Panc1 (cell line): ENCODE measurements at regions not wholly inside any gene's neighbourhood (a gene's known extent, or its start where the extent isn't known, plus 50 kb on each side); places are given as distances from the start of the nearest gene placed in this dataset.

Source experiments
- ATAC-seq: fragments of 200-7000 bp; cut with Tn5 transposase; 2 replicates; pipeline ENCODE4 v1.9.1; 2020; ENCODE audit warnings: mild to moderate bottlenecking, moderate library complexity
- BruUV-seq: library from RNA; stranded (reverse); fragments of 400-500 nt; replicated peaks from 2 replicates; lab custom pipeline; 2021; lab: Mats Ljungman, UMichigan
- CTCF ChIA-PET: fragments of 300-600 bp; sonication (Branson Sonifier 250); formaldehyde crosslinking; loops from one replicate; lab custom pipeline; 2022; ENCODE audit warnings: antibody characterized with exemption; lab: Charles Lee
- POLR2A ChIA-PET: fragments of 300-600 bp; sonication (Branson Sonifier 250); formaldehyde crosslinking; loops from one replicate; lab custom pipeline; 2022; ENCODE audit warnings: antibody characterized with exemption; lab: Charles Lee
- DNase-seq: peaks from one replicate; pipeline ENCODE4 v3.0.0-alpha.2; 2010; ENCODE audit warnings: low read depth, low spot score
- H3K27ac ChIP-seq: 2 replicates; pipeline ENCODE4 v1.5.1; 2011; ENCODE audit warnings: mild to moderate bottlenecking, low read length, inconsistent platforms
- H3K27me3 ChIP-seq: fragments of 200-500 bp; sonication (Bioruptor generic); 2 replicates; pipeline ENCODE4 v1.6.0; 2014; ENCODE audit warnings: low read length, inconsistent platforms; ENCODE audit not compliant: control insufficient read depth, insufficient read depth
- H3K36me3 ChIP-seq: fragments of 200-500 bp; sonication (Bioruptor generic); 2 replicates; pipeline ENCODE4 v1.5.1; 2014; ENCODE audit warnings: inconsistent platforms, mild to moderate bottlenecking, low read length, moderate library complexity; ENCODE audit not compliant: control insufficient read depth, insufficient read depth
- H3K4me1 ChIP-seq: 2 replicates; pipeline ENCODE4 v1.5.1; 2011; ENCODE audit warnings: inconsistent platforms, mild to moderate bottlenecking, low read length, moderate library complexity; ENCODE audit not compliant: control insufficient read depth, insufficient read depth
- H3K4me3 ChIP-seq, 2 experiments: 2 replicates each; pipeline ENCODE4 v1.5.1; 2011 to 2012; ENCODE audit warnings: low read depth in 2 of 2, low read length in 2 of 2, mild to moderate bottlenecking in 2 of 2, inconsistent platforms in 1 of 2, moderate library complexity in 1 of 2
- H3K9me3 ChIP-seq: fragments of 200-500 bp; sonication (Bioruptor generic); 2 replicates; pipeline ENCODE4 v1.5.1; 2014; ENCODE audit warnings: low read depth, mild to moderate bottlenecking, inconsistent platforms, low read length, moderate library complexity; ENCODE audit not compliant: control insufficient read depth, insufficient read depth
- CTCF ChIP-seq: fragments of 450-650 bp; IDR thresholded peaks from 2 replicates; pipeline ENCODE4 v1.5.1; 2017; ENCODE audit warnings: mild to moderate bottlenecking
- POLR2AphosphoS5 ChIP-seq: IDR thresholded peaks from 2 replicates; pipeline ENCODE4 v1.6.1; 2012; ENCODE audit warnings: mild to moderate bottlenecking, low read depth, low read length, moderate library complexity
- REST ChIP-seq, 2 experiments: IDR thresholded peaks; 2 replicates each; pipeline ENCODE4 v1.6.1; 2011 to 2012; ENCODE audit warnings: low read depth in 2 of 2, control low read depth in 1 of 2, low read length in 1 of 2, mild to moderate bottlenecking in 1 of 2, moderate library complexity in 1 of 2; ENCODE audit not compliant: insufficient read depth in 1 of 2
- SIN3A ChIP-seq: IDR thresholded peaks from 2 replicates; pipeline ENCODE4 v1.6.1; 2012; ENCODE audit warnings: low read depth, mild to moderate bottlenecking, low read length, moderate library complexity, borderline replicate concordance; ENCODE audit not compliant: insufficient read depth
- TCF7L2 ChIP-seq: IDR thresholded peaks from 2 replicates; pipeline ENCODE4 v1.6.1; 2011; ENCODE audit warnings: mild to moderate bottlenecking, low read depth, low read length, inconsistent platforms
- in situ Hi-C: cut with HindIII; loops from 2 replicates; pipeline ENCODE4 v1.10.0; 2016; ENCODE audit warnings: low sequenced_read_pairs, low pct_unique_long_range_greater_than_20kb
- intact Hi-C: fragments of 100-400 bp; cut with micrococcal nuclease; formaldehyde crosslinking; loops from one replicate; pipeline ENCODE4 v1.10.0; 2022; ENCODE audit not compliant: unreplicated experiment

- no peak for ATAC-seq
- Histone ChIP-seq H3K4me3 (no peak overlapping the region), H3K27ac (no peak overlapping the region), H3K9me3 (no peaks in the 10 kb centered on the region), H3K4me1 (peaks cover 11% of the 10 kb centered on the region; the same call in 1 of the 2 replicates), H3K36me3 (no peaks in the 10 kb centered on the region), H3K27me3 (no peaks in the 10 kb centered on the region)
- ChIA-PET CTCF (no interaction called here), POLR2A (no interaction called here)
- no TSS peak for BruUV-seq
- in situ Hi-C loops (no loop called here), intact Hi-C loops (no loop called here)
- DNase-seq: no peak
- TF ChIP-seq TCF7L2 (no peak), REST (IDR thresholded peaks at IDR 0.05; ENCODE audit: insufficient read depth in 1 of 2, low read depth in 2 of 2, low read length in 1 of 2) (no peak), SIN3A (no peak), CTCF (no peak), POLR2AphosphoS5 (no peak)
These were observed 927.0 kb downstream of the UQCRFS1 start for GRCh38 chr19:28285917-28286316.

GRCh38 chr19:28285078-28285477 is 927.9 kb downstream of the UQCRFS1 start:
- Histone ChIP-seq H3K36me3 (no peaks in the 10 kb centered on the region), H3K27me3 (no peaks in the 10 kb centered on the region), H3K9me3 (no peaks in the 10 kb centered on the region), H3K27ac (no peak overlapping the region), H3K4me3 (no peak overlapping the region), H3K4me1 (peaks cover 8% of the 10 kb centered on the region; the same call in 1 of the 2 replicates)
- POLR2A ChIA-PET: no interaction called here
- CTCF ChIA-PET: no interaction called here
- DNase-seq: no peak
- in situ Hi-C loops (no loop called here), intact Hi-C loops (no loop called here)
- no TSS peak for BruUV-seq
- ATAC-seq: no peak
- TF ChIP-seq SIN3A (no peak), REST (IDR thresholded peaks at IDR 0.05; ENCODE audit: insufficient read depth in 1 of 2, low read depth in 2 of 2, low read length in 1 of 2) (no peak), TCF7L2 (no peak), POLR2AphosphoS5 (no peak), CTCF (no peak)
